GM19351 (cell line): ENCODE measurements at regions not wholly inside any gene's neighbourhood (a gene's known extent, or its start where the extent isn't known, plus 50 kb on each side); places are given as distances from the start of the nearest gene placed in this dataset.

ENCODE experiments used
- ATAC-seq: cut with Tn5 transposase; IDR thresholded peaks from one replicate; pipeline ENCODE4 v1.9.1; 2021; ENCODE audit warnings: mild to moderate bottlenecking, moderate library complexity; ENCODE audit not compliant: unreplicated experiment

DNA sequence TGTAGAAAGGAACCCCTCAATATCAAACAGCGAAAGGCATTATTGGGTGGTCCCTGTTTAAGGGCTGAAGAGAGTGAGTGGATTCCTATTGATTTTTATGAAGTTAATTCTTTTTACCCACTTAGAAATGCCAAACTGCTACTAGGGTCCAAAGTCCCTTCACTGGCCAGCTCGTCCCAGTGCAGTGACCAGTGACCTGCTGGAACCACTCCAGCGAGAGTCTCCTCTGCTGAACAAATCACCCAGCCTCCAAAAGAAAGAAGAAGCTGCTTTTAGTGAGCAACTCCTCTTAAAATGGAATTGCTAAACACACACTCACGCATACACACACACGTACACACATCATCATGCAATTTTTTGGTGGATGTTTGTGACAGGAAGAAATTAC is 198.2 kb upstream of the PLEKHG7 start:
- no peak for ATAC-seq

DNA sequence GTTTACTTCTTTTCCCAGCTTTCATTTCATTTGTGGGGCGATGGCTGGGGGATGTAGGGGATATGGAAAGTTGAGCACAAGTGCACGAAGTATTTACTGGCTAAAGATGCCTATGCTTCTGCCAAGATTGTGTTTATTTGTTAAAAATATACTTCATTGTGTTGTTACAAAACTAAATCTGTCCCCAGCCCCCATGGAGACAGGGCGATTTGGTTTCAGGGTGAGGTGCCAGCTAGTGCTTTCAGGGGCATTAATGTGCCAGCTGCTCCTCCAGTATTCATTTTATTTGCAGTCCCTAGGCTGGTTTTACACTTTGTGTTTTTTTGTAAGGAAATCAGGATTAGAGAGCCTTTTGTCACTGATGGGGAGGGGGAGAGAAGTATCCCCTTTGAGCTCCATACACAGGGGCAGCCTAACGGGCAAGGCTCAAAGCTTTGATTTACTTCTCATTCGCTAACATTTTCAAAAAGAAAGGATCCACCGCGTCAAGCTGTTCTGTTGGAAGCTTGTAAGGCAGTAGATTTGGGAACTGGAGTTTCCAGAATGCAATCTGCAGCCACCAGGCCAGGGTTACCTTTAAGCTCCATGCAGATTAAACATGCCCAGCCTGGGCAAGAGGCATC is 198.7 kb upstream of the PLEKHG7 start:
- no peak for ATAC-seq

- peak; percentile 67 for ATAC-seq
These were observed 199.5 kb upstream of the PLEKHG7 start for GRCh38 chr12:92503029-92503931.

DNA sequence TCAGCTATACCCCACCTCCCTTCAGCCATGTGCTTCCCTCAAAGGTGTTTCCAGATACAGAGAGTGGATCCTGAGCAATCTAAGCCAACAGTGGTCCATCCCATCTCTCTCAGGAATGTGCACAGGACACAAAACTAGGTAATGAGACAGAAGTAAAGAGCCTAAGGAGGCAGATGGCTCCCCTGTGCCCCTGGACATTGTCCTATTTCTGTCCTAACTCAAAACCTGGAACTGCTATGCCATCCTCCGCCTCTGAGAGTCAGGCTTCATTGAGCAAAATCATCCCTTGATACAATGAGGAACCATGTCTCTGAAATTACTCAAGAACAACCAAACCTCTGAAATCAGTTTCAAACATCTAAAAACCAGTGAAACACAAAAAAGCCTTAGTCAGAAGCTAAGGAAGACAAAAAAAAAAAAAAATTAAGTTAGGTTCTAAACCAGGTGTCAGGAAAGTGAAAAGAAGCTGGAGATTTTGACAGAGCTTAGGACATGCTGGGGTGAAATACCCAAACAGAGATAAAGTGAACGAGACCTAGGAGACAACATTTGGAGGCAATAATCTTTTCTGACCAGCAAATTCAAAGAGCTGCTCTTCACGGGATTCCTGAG is 200.3 kb upstream of the PLEKHG7 start:
- ATAC-seq: peak; percentile 46

- peak; percentile 55 for ATAC-seq
These were observed 206.0 kb upstream of the PLEKHG7 start for GRCh38 chr12:92496790-92497189.

- peak; percentile 29 for ATAC-seq
These were observed 207.7 kb upstream of the PLEKHG7 start for GRCh38 chr12:92495108-92495507.

DNA sequence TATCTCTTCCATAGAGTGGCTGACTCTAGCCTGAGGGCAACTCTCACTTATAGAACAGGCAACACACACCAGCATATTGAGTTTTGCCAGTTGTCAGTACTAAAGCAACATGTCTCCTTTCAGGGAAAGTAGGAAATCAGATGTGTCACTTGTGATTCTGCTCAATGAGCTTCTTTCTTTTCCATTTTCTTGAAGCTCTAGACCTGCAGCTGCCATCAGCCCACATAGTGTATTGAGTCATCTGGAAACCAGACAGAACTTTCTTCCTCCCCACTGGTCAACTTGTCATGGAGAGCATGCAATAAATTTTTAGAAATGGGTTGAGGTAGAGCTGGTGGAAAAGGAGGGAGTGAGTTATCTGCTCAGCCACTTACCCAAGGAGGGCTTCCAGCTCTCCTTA is 209.0 kb upstream of the PLEKHG7 start:
- ATAC-seq: peak; percentile 74

DNA sequence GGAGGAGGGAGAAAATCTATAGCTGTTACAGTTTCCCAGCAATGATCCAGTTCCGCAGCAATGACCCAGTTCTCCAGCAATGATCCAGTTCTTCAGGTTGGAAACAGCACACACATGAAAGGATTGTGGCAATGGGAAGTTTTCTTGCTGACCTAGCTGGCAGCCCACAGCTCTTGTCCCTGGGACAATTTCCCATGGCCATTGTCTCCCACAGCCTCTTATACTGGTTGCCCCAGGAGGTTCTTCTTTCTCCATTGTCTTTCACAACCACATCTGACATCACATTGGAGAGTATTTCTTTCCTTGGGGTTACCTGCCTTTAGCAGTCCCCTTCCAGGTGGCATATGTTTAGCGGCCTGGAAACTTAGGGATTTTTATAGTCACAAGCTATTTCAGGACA is 209.8 kb upstream of the PLEKHG7 start:
- no peak for ATAC-seq

DNA sequence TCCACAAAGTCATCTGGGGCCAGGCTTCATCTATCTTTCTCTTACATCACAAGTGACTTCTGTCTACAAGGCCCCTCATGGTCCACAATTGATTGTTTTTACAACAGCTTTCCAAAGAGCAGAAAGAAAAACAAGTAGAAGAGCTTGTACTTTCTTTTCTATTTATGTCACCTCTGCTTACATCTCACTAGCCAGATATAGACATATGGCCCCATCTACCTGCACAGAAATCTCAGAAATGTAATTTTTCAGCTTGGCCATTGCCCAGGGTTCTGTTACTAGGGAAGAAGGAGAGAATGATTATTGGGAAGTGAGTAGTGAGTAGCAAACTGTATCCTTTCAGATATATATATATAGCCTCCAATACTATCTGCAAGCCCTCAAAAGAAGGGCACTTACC is 210.5 kb upstream of the PLEKHG7 start:
- no peak for ATAC-seq

GRCh38 chr12:92489781-92490180 is 213.0 kb upstream of the PLEKHG7 start:
- ATAC-seq: no peak

DNA sequence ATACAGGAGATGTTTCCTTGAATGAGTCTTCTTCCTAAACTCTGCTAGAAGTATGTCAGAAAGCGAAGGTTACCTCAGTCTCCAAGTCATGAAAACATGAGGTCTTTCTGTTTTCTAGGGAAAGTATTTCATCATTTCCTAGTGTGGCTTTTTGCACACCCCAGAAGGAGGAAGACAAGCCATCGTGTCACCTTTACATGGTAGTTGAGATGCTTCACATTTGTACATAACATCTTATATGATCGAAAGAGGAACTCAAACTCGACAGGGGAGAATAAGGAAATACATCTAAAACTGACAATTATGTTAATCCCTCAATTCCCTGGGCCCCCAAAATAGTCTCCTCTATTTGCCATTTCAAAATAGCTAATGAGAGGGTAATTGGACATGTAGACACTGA is 214.1 kb upstream of the PLEKHG7 start:
- ATAC-seq: no peak

GRCh38 chr12:92487138-92487485 is 215.7 kb upstream of the PLEKHG7 start:
- ATAC-seq: no peak

DNA sequence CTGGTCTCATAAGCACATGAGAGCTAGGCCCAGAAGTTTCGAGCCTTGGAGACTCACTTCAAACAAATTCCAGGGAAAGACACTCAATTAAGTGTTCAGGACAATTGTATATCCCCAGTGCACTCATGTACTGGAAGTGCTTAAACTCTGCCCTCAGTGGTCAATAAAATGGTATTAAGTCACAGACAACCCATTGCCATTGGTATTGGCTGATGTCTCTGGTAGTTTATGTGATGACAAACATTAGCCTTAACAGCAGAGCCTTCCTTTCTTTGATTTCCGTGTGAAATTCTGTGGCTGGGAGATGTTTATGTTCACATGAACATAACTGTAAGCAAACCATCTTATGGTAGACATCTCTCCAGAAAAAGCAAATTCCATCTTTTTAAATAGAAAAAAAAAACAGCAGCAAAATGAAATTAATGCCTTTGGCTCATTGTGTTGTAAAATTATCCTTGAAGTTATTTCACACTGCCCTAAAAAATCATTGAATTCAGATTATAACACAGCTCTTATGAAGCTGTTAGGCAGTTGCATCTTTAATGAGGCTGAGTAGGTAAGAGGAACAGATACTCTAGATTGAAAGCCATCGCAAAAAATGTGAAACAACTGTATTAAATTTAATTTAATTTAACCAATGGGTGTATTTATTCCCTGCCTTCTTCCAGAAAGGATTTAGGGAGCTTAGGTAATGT is 216.2 kb upstream of the PLEKHG7 start:
- no peak for ATAC-seq

DNA sequence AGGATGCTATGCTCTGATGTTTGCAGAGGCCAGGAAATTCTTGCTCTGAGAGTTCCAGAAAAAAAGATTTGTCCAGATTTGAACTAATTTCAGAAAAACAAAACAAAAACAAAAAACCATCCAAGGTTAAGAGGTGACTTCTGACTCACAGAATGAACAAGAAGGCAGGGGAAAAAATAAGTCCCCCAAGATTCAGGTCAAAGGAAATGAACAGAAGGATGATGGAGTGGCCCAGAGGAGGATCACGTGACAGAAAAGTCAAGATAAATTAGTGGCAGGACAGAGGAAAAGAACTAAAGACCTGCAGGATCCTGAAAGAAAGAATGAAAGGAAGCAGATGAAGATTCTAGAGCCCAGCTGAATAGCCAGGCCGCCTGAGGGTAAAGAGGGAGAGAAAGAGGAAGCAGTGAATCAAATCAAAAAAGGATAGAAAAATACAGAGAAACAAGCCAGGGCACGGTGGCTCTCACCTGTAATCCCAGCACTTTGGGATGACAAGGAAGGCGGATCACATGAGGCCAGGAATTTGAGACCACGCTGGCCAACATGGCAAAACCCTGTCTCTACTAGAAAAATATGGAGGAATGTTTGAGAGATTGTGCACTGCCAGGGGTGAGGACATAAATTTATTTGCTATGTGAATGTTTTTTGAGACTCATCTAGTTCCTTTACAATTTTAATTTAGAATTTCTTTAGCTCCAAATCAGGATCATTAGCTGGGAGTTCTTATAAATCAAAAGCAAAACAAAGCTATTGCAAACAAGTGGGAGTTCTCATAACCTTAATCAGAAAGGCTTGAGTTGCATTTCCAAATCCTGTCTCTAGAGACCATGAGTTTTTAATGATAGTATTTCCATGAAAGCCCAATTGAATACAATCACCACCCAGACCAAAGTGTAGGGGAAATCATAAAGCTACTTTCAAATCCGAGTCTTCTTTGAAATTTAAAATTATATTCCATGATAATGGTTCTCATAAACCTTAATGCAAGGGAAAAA is 217.1 kb upstream of the PLEKHG7 start:
- no peak for ATAC-seq

GRCh38 chr12:92482599-92482998 is 220.2 kb upstream of the PLEKHG7 start:
- ATAC-seq: no peak

GRCh38 chr12:92481066-92481465 is 221.7 kb upstream of the PLEKHG7 start:
- no peak for ATAC-seq

DNA sequence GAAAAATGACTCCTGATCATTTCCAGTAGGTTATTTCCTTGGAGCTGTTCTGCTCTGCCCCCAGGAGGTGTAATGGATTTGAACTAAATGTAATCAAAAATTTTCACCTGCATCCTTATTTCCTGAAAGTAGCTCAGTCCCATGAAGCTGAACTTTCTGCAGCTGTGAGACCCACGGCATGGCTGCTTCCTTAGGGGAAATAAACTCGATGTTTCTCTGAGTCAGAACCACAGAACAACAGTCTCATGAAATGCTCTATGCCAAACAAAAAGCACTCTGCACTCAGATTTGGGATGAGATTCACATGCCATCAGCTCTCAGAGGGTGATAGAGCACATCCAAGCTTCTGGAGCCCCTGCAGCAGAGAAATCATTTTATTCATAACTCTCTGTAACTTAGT is 224.1 kb upstream of the PLEKHG7 start:
- no peak for ATAC-seq

DNA sequence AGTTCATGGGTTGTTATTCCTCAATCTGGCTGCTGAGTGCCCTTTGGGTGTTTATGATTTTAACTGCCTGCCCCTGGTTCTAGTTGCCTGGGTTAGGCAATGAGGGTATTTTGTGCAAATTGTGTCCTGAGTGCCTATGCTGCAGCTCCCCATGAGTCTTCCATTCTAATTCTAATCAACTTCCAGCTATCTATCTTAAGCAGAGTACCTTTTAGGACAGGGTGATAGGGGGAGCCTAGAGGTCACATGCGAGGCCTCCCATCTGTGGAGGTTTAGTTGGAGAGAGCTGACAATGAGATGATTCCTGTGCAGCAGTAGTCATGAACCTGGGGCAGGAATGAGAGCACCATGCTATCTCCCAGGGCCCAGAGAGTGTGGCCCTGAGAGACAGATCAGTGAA is 225.9 kb upstream of the PLEKHG7 start:
- no peak for ATAC-seq

GRCh38 chr12:92473564-92473963 is 229.2 kb upstream of the PLEKHG7 start:
- no peak for ATAC-seq

- ATAC-seq: no peak
These were observed 230.6 kb upstream of the PLEKHG7 start for GRCh38 chr12:92472201-92472600.
